WERI-Rb-1 (cell line): ENCODE measurements at regions not wholly inside any gene's neighbourhood (a gene's known extent, or its start where the extent isn't known, plus 50 kb on each side); places are given as distances from the start of the nearest gene placed in this dataset.

Source experiments
- DNase-seq: peaks from one replicate; pipeline ENCODE4 v3.0.0-alpha.2; 2020
- H3K27ac ChIP-seq: fragments of 250-450 bp; sonication (Bioruptor Pico); 2 replicates; pipeline ENCODE4 v1.5.1; 2020; ENCODE audit warnings: mild to moderate bottlenecking, moderate library complexity
- H3K27me3 ChIP-seq: fragments of 250-450 bp; sonication (Bioruptor Pico); 2 replicates; pipeline ENCODE4 v1.5.1; 2021; ENCODE audit warnings: mild to moderate bottlenecking, low read depth, moderate library complexity; ENCODE audit not compliant: insufficient read depth, severe bottlenecking
- H3K36me3 ChIP-seq: fragments of 250-450 bp; sonication (Bioruptor Pico); 2 replicates; pipeline ENCODE4 v1.5.1; 2020; ENCODE audit warnings: mild to moderate bottlenecking, moderate library complexity
- H3K4me3 ChIP-seq: 2 replicates; pipeline ENCODE4 v1.5.1; 2011; ENCODE audit warnings: low read depth, mild to moderate bottlenecking, control low read depth, low read length
- H3K9me3 ChIP-seq: fragments of 250-450 bp; sonication (Bioruptor Pico); 2 replicates; pipeline ENCODE4 v1.5.1; 2021; ENCODE audit warnings: mild to moderate bottlenecking, moderate library complexity; ENCODE audit not compliant: severe bottlenecking
- CTCF ChIP-seq: IDR thresholded peaks from 2 replicates; pipeline ENCODE4 v1.5.1; 2011; ENCODE audit warnings: low read depth, mild to moderate bottlenecking, control low read depth, inconsistent platforms, low read length

DNA sequence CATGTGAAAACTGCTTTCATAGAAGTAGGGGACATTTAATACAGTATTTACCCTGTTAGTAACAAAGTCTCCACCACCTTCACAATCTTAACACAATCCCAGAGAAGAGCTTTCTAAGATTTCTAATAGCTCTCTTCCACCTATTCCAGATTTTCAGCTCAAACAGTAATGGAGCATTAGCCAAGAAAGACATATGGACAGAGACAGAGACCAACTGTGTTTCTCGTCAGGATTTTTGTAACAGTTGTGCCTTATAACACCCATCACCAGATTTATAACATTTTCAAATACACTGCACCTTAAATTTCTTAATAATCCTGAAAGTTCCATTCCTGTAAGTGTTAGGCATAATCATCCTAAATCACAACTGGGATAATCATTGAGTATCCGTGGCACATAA lies 321.2 kb upstream of the TMTC1 start:
- DNase-seq: no peak
- Histone ChIP-seq H3K9me3 (no peaks in the 10 kb centered on the region), H3K27ac (no peak overlapping the region), H3K27me3 (no peaks in the 10 kb centered on the region), H3K4me3 (no peak overlapping the region), H3K36me3 (no peaks in the 10 kb centered on the region)
- no peak for TF ChIP-seq CTCF

DNA sequence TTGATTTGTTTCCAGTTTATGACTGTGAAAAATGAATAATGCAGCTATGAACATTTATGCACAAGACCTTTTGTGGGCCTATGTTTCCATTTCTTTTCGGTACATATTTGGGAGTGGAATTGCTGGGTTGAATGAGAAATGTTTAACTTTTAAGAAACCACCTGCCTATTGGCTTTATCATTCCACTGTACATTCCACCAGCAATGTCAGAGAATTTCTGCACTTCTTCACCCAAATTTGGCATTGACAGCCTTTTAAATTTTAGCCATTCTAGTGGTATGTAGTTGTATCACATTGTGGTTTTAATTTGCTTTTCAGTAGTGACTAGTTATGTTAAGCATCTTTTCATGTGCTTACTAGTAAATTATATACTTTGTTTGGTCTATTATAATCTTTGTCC lies 317.0 kb upstream of the TMTC1 start:
- no peaks in the 10 kb centered on the region for H3K27me3 ChIP-seq
- no peak overlapping the region for H3K27ac ChIP-seq
- no peak for TF ChIP-seq CTCF
- H3K9me3 ChIP-seq: no peaks in the 10 kb centered on the region
- H3K36me3 ChIP-seq: no peaks in the 10 kb centered on the region
- no peak overlapping the region for H3K4me3 ChIP-seq
- no peak for DNase-seq

DNA sequence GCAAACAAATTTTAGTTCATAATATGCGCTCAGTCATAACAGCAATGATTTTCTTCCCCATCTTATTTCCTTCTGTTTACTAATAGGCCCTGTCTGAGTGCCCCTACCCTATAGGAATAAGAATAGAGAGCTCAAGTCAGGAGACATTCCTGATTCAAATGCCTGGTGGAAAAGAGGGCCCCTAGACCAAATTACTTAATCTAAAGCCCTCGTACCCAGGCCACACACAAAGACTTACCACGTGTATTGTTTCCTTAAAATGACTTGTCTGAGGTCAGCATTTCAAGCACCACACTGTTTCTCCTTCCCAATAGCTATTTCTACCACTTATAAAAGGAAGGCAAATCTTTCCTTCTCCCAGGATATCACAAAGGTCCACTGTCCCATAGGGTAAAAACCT lies 314.9 kb upstream of the TMTC1 start:
- Histone ChIP-seq H3K4me3 (no peak overlapping the region), H3K27me3 (no peaks in the 10 kb centered on the region), H3K36me3 (no peaks in the 10 kb centered on the region), H3K9me3 (no peaks in the 10 kb centered on the region), H3K27ac (no peak overlapping the region)
- DNase-seq: no peak
- TF ChIP-seq CTCF: no peak

- Histone ChIP-seq H3K9me3 (no peaks in the 10 kb centered on the region), H3K27me3 (no peaks in the 10 kb centered on the region), H3K4me3 (no peak overlapping the region), H3K27ac (no peak overlapping the region), H3K36me3 (no peaks in the 10 kb centered on the region)
- DNase-seq: no peak
- TF ChIP-seq CTCF: no peak
Observed at GRCh38 chr12:30095511-30095910, 311.8 kb upstream of the TMTC1 start.

DNA sequence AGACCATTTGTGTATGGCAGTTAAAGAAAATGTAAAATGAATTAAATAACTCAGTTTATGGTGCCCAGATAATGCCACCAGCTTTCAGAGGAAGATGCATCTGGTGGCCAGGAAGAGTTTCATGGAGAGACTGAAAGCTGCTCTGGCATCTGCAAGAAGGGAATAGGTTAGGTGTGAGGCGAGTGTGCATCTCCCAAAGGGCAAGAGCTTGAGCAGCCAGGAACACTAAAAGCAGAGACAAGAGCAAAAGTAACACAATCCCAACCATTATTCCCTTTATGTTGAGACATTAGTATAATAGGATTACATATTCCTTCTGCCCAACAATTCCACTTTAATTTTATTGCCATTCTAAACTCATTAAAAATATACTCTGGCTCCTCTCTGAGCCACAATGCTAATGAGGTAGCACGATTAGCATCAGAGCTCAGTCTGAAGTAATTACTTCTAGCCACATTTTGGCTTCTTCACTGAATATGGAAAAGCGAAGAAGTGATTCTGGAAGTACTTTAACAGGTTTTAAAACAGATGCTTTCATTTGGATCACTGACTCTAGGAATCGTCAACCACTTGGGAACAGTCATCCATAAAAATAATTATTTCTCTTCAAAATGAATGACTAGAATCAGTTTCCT lies 309.4 kb upstream of the TMTC1 start:
- Histone ChIP-seq H3K27me3 (no peaks in the 10 kb centered on the region), H3K4me3 (no peak overlapping the region), H3K36me3 (no peaks in the 10 kb centered on the region), H3K9me3 (no peaks in the 10 kb centered on the region), H3K27ac (no peak overlapping the region)
- DNase-seq: no peak
- no peak for TF ChIP-seq CTCF

DNA sequence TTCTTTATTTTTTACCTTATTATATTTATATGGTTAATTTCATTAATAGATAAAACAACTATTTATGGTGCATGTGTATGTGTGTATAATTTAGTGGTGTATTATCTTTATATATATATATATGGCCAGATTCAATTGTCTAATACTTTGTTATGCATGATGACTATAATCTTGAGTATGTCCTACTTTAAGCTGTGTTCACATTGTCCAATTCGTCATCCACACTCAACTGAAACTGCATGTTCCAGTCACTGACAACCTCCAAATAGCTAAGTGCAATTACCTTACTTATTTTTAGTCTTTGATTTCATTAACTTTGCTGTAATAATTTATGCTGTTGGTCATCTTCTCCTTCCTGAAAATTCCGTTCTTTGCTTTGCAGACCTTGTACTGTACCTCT lies 306.5 kb upstream of the TMTC1 start:
- Histone ChIP-seq H3K27me3 (no peaks in the 10 kb centered on the region), H3K9me3 (no peaks in the 10 kb centered on the region), H3K4me3 (no peak overlapping the region), H3K36me3 (no peaks in the 10 kb centered on the region), H3K27ac (no peak overlapping the region)
- TF ChIP-seq CTCF: no peak
- no peak for DNase-seq
